ENCODE measurements at regions not wholly inside any gene's neighbourhood (a gene's known extent, or its start where the extent isn't known, plus 50 kb on each side); places are given as distances from the start of the nearest gene placed in this dataset.

- no peak overlapping the region for H3K4me3 ChIP-seq (ENCODE audit: low read depth, low read length)
- TF ChIP-seq CTCF (IDR thresholded peaks at IDR 0.05; ENCODE audit: low read depth, low read length) = no peak
- H3K4me1 ChIP-seq = no peaks in the 10 kb centered on the region
- H3K36me3 ChIP-seq = no peaks in the 10 kb centered on the region
- H3K9me3 ChIP-seq = no peaks in the 10 kb centered on the region
- H3K27me3 ChIP-seq = no peaks in the 10 kb centered on the region
- DNase-seq = no peak
Observed at GRCh38 chr3:150203273-150203672, 204.8 kb upstream of the TSC22D2 start.

- no peaks in the 10 kb centered on the region for H3K9me3 ChIP-seq
- DNase-seq = no peak
- H3K4me3 ChIP-seq (ENCODE audit: low read depth, low read length) = no peak overlapping the region
- H3K27me3 ChIP-seq = no peaks in the 10 kb centered on the region
- no peaks in the 10 kb centered on the region for H3K36me3 ChIP-seq
- no peak for TF ChIP-seq CTCF (IDR thresholded peaks at IDR 0.05; ENCODE audit: low read depth, low read length)
- H3K4me1 ChIP-seq = no peaks in the 10 kb centered on the region
Observed at GRCh38 chr3:150202711-150203110, 205.4 kb upstream of the TSC22D2 start.

GRCh38 chr3:150194957-150195356, 213.1 kb upstream of the TSC22D2 start:
- H3K27me3 ChIP-seq = no peaks in the 10 kb centered on the region
- no peak for DNase-seq
- TF ChIP-seq CTCF (IDR thresholded peaks at IDR 0.05; ENCODE audit: low read depth, low read length) = no peak
- H3K4me1 ChIP-seq = no peaks in the 10 kb centered on the region
- H3K36me3 ChIP-seq = no peaks in the 10 kb centered on the region
- no peak overlapping the region for H3K4me3 ChIP-seq (ENCODE audit: low read depth, low read length)
- H3K9me3 ChIP-seq = no peaks in the 10 kb centered on the region

GRCh38 chr3:150194513-150194912, 213.6 kb upstream of the TSC22D2 start:
- Histone ChIP-seq H3K4me1 (no peaks in the 10 kb centered on the region), H3K9me3 (no peaks in the 10 kb centered on the region), H3K36me3 (no peaks in the 10 kb centered on the region), H3K27me3 (no peaks in the 10 kb centered on the region), H3K4me3 (ENCODE audit: low read depth, low read length) (no peak overlapping the region)
- no peak for TF ChIP-seq CTCF (IDR thresholded peaks at IDR 0.05; ENCODE audit: low read depth, low read length)
- DNase-seq = no peak

GRCh38 chr3:150184426-150185071, 213.9 kb upstream of the PFN2 start:
- Histone ChIP-seq H3K4me1 (no peaks in the 10 kb centered on the region), H3K4me3 (ENCODE audit: low read depth, low read length) (peak overlapping the region; percentile 64), H3K36me3 (no peaks in the 10 kb centered on the region), H3K9me3 (no peaks in the 10 kb centered on the region), H3K27me3 (no peaks in the 10 kb centered on the region)
- no peak for DNase-seq
- TF ChIP-seq CTCF (IDR thresholded peaks at IDR 0.05; ENCODE audit: low read depth, low read length) = no peak

- peak; percentile 75 for DNase-seq
Observed at GRCh38 chr3:150183678-150184425, 213.2 kb upstream of the PFN2 start.

More at GRCh38 chr3:150183678-150184425, 213.2 kb upstream of the PFN2 start:
- Histone ChIP-seq H3K27me3 (no peaks in the 10 kb centered on the region), H3K4me1 (no peaks in the 10 kb centered on the region), H3K9me3 (no peaks in the 10 kb centered on the region), H3K36me3 (no peaks in the 10 kb centered on the region), H3K4me3 (ENCODE audit: low read depth, low read length) (peak overlapping the region; percentile 64)
- peak; percentile 87 for TF ChIP-seq CTCF (IDR thresholded peaks at IDR 0.05; ENCODE audit: low read depth, low read length)

Measured in BE2C (cell line).